ENCODE measurements at regions not wholly inside any gene's neighbourhood (a gene's known extent, or its start where the extent isn't known, plus 50 kb on each side); places are given as distances from the start of the nearest gene placed in this dataset.

GRCh38 chr16:65981057-65981456 is 385.4 kb upstream of the CDH5 start:
- TF ChIP-seq FOXM1 (IDR thresholded peaks at IDR 0.05; ENCODE audit: borderline replicate concordance), result no peak
- TF ChIP-seq FOXK2 (IDR thresholded peaks at IDR 0.05), result no peak
- TF ChIP-seq HDGF (IDR thresholded peaks at IDR 0.05; ENCODE audit: borderline replicate concordance), result no peak
- no peak for TF ChIP-seq ZNF384 (IDR thresholded peaks at IDR 0.05)
- no peak for TF ChIP-seq SUZ12 (IDR thresholded peaks at IDR 0.05)
- no peak for TF ChIP-seq SP1 (IDR thresholded peaks at IDR 0.05)
- TF ChIP-seq LEF1 (IDR thresholded peaks at IDR 0.05; ENCODE audit: borderline replicate concordance), result no peak
- no peak for TF ChIP-seq NFRKB (IDR thresholded peaks at IDR 0.05)
- no peak for TF ChIP-seq BHLHE40 (IDR thresholded peaks at IDR 0.05; ENCODE audit: borderline replicate concordance)
- TF ChIP-seq TARDBP (IDR thresholded peaks at IDR 0.05), result no peak
- no peak for TF ChIP-seq FOXA1 (IDR thresholded peaks at IDR 0.05)
- no peak for TF ChIP-seq PKNOX1 (IDR thresholded peaks at IDR 0.05)
- TF ChIP-seq ARNT (IDR thresholded peaks at IDR 0.05), result no peak
- TF ChIP-seq L3MBTL2 (conservative IDR thresholded peaks at IDR 0.05), result no peak

Data from HEK293T (cell line).